OCI-LY3 (cell line): ENCODE measurements at regions not wholly inside any gene's neighbourhood (a gene's known extent, or its start where the extent isn't known, plus 50 kb on each side); places are given as distances from the start of the nearest gene placed in this dataset.
"Not testable (repeated sequence)": the region's sequence is repeated elsewhere in the genome, so short reads cannot be mapped to it uniquely, and the experiment has no call there.

ENCODE experiments used
- EZH2phosphoT487 ChIP-seq: fragments of 200-600 bp; shearing (Covaris generic); IDR thresholded peaks from 2 replicates; pipeline ENCODE4 v1.6.1; 2018; ENCODE audit warnings: antibody characterized with exemption, mixed run types, low read depth
- TF ChIP-seq, protein P1 (sequence below): fragments of 200-600, 300-600 bp; sonication (generic); IDR thresholded peaks from 2 replicates; pipeline ENCODE4 v1.5.1; 2014; ENCODE audit warnings: antibody characterized with exemption, low read length, low read depth

DNA sequence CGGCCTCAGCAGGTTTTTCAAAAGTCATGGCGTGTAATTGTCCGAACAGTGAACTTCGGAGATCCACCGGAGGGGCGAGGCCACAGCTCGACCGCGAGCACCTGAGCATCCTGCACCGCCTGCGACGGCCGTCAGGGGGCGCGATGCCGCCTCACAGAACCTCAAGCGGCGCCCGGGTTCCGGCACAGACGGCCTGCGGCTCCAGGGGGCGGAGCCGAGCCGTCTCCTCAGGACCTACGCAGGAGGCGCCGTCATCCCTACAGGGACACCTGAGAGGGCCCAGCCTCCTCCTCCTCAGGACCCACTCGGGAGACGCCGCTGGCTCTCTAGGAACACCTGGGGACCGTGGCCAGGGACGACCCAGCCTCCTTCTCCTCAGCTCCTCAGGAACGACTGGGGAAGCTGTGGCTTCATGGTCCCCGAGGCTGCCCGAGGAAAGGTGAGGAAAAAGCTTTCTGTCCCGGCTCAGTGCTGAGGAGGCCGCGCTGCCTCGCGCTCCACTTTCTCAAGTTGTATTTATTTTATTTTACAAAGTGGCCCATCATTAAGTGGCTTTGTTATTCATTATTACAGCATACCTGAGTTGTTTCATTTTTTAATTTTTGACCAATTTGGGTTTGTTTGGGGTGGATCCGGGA lies 197.3 kb downstream of the LMLN start:
- TF ChIP-seq, protein P1, sequence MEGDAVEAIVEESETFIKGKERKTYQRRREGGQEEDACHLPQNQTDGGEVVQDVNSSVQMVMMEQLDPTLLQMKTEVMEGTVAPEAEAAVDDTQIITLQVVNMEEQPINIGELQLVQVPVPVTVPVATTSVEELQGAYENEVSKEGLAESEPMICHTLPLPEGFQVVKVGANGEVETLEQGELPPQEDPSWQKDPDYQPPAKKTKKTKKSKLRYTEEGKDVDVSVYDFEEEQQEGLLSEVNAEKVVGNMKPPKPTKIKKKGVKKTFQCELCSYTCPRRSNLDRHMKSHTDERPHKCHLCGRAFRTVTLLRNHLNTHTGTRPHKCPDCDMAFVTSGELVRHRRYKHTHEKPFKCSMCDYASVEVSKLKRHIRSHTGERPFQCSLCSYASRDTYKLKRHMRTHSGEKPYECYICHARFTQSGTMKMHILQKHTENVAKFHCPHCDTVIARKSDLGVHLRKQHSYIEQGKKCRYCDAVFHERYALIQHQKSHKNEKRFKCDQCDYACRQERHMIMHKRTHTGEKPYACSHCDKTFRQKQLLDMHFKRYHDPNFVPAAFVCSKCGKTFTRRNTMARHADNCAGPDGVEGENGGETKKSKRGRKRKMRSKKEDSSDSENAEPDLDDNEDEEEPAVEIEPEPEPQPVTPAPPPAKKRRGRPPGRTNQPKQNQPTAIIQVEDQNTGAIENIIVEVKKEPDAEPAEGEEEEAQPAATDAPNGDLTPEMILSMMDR = not testable (repeated sequence)
- TF ChIP-seq EZH2phosphoT487 = not testable (repeated sequence)
